Activated CD8-positive, alpha-beta memory T cell treated with anti-CD3 and anti-CD28 coated beads, Interleukin-2, amount 50 U/mL, for 4 hours (primary cell): ENCODE measurements at regions not wholly inside any gene's neighbourhood (a gene's known extent, or its start where the extent isn't known, plus 50 kb on each side); places are given as distances from the start of the nearest gene placed in this dataset.
"Not testable (repeated sequence)": the region's sequence is repeated elsewhere in the genome, so short reads cannot be mapped to it uniquely, and the experiment has no call there.

Experiments
- DNase-seq: peaks from one replicate; pipeline ENCODE4 v3.0.0-alpha.2; 2020

DNA sequence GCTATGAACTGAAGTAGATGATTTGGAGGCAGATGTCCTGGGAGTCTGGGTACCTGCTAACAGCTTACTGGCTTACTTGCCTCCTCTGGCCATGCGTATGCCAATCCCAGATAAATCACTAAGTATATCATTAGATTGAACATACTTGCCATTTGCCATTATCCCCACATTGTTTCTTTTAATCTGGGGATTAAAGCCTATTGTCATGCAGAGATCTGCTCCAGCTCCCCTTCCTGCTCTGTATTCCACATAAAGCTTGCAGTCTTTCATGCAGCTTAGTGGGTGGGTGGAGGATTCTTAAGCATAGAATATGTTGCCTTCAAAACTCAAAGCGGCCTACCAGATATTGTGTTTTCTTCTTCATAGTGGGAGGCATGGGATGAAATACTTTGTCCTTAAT is 311.8 kb upstream of the MMADHC start:
- DNase-seq: no peak

GRCh38 chr2:149894760-149895159 is 307.2 kb upstream of the MMADHC start:
- no peak for DNase-seq

GRCh38 chr2:149894226-149894625 is 306.7 kb upstream of the MMADHC start:
- DNase-seq: no peak

GRCh38 chr2:149892563-149892962 is 305.0 kb upstream of the MMADHC start:
- no peak for DNase-seq

GRCh38 chr2:149885946-149886345 is 298.4 kb upstream of the MMADHC start:
- DNase-seq: no peak

GRCh38 chr2:149885468-149885867 is 297.9 kb upstream of the MMADHC start:
- DNase-seq: no peak

GRCh38 chr2:149884871-149885270 is 297.3 kb upstream of the MMADHC start:
- no peak for DNase-seq

- no peak for DNase-seq
Measured at GRCh38 chr2:149877913-149878312, 290.3 kb upstream of the MMADHC start.

- DNase-seq: no peak
Measured at GRCh38 chr2:149877074-149877473, 289.5 kb upstream of the MMADHC start.

DNA sequence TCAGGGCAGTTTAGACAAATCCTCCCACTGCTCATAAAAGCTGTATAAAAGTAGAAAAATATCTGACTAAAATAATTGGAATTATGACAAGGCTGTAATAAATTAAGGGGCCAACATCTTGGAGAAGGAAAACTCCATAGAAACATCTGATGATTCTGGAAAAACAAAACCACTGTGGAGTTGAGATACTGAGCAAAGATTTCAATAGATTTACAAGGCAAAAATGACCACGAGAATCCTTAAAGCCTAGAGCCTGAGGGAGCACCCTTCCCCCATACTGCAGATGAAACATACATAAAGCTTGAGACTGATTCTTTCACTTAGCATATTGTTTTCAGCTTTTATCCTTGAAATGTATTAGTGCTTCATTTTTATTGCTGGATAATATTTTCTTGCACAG is 286.4 kb upstream of the MMADHC start:
- DNase-seq: no peak

GRCh38 chr2:149872638-149873150 is 285.1 kb upstream of the MMADHC start:
- DNase-seq: no peak

DNA sequence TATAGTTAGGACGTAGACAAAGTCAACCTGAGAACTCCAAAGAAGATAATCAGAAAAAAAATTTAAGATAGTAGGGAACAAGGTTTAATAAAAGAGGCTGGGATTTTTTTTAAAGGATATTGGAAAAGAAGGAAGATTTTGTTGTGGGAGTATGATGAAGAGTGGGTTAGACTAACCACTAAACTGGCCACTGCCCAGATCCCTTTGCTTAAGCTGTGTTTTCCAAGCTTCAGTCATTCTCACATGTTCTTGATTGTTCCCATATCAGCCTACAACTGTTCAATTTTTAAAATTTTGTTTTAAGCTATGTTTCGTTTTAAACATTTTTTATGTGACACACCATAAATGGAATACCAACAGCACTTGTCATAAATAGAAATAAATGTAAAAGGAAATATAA is 284.5 kb upstream of the MMADHC start:
- no peak for DNase-seq

DNA sequence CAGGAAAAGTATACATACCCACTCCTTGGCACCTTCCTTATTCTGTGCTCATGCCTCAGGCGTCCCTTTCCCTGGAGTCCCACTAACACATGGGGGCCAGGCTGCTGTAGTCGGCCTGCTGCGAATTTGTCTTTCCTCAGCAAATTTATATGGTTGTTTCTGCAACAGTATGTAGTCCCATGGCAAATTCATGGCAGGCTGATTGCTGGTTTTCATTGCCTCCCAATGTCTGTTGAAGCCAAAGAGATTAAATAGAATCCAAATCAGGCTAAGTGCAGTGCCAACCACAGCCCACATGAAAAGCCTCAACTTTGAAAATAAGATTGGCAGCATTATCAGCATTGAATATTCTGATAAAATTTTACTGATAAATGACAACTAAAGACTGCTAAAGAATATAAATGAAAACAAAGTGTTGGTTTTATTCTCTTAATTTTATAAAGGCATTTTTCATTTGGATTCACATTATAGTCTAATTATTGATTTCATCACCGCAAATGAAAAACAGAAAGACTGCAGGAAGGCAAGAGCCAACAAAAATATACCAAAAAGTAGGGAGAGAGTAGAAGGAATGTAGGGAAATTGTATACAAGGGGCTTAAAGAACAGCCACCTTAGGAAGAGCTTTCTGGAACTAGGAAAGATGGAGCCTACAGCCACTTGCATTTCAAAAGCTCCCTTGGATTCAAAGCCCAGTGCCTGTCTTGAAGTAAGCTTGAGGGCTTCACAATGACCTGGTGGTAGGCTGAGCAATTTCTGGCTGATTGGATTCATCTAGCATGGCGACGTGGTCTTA is 283.7 kb upstream of the MMADHC start:
- DNase-seq: no peak

DNA sequence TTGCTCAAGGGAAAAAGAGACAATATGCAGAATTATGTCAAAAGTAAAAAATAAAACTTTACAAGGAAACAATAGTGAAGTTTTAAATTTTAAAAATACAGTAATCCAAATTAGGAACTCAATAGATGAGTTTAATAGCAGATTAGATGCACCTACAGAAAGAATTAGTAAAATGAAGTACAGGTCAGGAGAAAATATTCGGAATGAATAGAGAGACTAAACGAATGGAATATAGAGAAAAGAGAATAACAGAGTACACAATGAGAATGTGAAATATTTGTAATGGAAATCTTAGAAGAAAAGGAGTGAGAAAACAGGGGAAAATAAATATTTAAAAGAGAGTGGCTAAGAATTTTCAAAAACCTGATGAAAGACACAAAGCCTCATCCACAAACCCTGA is 275.7 kb upstream of the MMADHC start:
- DNase-seq: no peak

DNA sequence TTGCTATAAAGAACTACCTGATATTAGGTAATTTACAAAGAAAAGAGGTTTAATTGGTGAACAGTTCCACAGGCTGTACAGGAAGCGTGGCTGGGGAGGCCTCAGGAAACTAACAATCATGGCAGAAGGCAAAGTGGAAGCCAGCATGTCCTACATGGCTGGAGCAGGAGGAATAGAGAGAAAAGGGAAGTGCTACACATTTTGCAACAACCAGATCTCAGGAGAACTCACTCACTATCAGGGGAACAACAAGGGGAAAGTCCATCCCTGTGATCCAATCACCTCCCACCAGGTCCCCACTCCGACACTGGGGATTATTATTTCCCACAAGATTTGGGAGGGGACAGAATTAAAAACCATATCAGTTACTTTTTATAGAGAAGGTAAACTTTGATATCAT is 273.5 kb upstream of the MMADHC start:
- DNase-seq: no peak

DNA sequence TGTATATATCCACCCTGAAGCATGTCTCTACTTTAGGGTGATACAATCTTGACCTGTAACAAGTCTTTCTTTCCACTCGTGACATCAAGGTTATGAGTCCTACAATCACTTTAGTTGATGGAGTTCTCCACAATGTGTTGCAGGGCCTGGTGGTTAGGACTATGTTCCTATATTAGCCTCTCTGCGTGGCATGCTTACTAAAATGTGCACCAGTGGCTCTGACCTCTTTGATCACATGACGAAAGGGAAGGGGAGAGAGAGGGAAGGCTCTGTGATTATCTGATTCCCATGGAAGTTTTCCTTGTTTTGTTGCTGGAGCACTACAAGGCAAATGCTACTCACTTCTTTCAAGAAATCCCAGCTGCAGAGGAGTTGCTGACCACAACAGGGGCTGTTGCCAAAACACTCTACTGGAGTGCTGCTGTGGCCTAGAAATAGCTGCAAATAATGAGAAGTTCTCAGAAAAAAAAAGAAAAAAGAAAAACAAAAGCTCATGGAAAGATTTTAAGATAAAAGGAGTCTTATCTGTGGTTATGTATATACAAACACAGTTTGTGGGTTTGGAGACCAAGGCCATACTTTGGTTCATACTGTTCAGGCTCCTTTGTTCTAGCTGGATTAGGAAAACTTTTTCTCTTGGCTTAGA is 272.8 kb upstream of the MMADHC start:
- no peak for DNase-seq

- no peak for DNase-seq
Measured at GRCh38 chr2:149858901-149859634, 271.5 kb upstream of the MMADHC start.

GRCh38 chr2:149858216-149858615 is 270.6 kb upstream of the MMADHC start:
- DNase-seq: no peak

DNA sequence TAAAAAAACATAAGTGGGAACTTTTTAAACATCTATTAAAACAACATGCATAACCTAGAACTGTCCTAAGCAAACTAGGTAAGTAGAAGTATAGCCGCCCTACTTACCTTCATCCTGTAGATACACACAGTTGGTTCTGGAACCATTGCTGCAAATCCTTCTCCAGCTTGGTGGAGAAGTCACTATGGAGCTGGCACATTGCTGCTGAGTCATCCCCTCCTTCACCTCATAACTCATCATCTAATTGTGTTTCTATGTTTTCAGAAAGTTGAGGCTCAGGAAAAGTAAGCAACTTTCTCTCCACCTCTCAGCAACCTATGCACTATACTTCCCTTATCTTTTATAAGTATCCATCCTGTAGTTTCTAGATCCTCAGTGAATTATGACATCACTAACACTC is 269.8 kb upstream of the MMADHC start:
- DNase-seq: no peak

- not testable (repeated sequence) for DNase-seq
Measured at GRCh38 chr2:149855859-149856258, 268.3 kb upstream of the MMADHC start.

- no peak for DNase-seq
Measured at GRCh38 chr2:149849591-149849990, 262.0 kb upstream of the MMADHC start.

DNA sequence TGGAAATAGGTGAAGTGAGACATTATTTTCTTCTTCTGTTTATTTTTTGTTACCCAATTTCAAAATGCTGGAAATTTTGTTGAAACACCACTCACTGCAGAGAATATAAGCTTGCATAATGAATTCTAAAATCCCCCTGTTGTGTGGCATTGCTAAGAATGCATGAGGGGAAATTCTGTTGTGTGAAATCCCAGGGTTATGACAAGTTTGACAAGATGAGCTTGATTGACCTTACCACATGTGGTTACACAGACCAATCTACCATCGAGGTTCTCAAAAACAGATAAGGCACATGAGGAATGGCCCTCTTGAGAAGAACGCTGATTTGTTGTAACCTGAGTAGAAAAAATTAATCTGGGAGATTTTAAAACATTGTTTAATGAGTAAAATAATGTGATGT is 261.6 kb upstream of the MMADHC start:
- no peak for DNase-seq

GRCh38 chr2:149841396-149841795 is 253.8 kb upstream of the MMADHC start:
- no peak for DNase-seq

GRCh38 chr2:149832324-149832723 is 244.7 kb upstream of the MMADHC start:
- DNase-seq: no peak
